ENCODE measurements at regions not wholly inside any gene's neighbourhood (a gene's known extent, or its start where the extent isn't known, plus 50 kb on each side); places are given as distances from the start of the nearest gene placed in this dataset.
A peak's percentile ranks its signal among the peaks of the same experiment; 100 is the strongest.

DNA sequence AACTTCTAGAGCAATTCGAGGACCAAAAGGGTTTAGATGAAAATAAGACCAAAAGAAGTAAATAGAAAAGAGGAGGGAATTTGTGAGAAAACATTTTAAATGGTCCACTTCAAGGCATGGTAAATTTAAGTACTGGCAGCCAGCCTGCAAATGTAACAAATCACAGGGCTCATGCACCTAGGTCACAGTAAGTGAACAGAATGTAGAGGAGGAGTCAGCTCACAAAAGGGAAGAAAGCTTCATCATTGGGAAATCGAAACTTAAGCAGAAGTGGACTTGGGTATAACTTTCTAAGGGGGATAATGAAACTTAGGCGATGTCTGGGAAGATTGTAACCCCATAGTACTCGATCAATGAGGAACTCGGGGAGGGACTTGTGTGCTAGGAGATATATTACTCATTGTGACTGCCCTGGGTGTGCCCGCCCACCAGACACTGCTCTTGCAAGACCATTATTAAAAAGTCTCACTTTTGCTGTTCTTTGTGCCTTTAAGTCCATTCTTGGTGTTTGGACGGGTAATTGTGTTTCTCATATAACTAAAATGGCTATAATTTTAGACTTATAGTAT lies 1053.6 kb upstream of the MIR17HG start:
- H3K4me1 Mint-ChIP-seq = peaks cover 2% of the 10 kb centered on the region; the same call in 1 of the 2 replicates
- no peak for DNase-seq (ENCODE audit: low spot score)
- H3K27me3 Mint-ChIP-seq (ENCODE audit: low read depth) = no peaks in the 10 kb centered on the region

DNA sequence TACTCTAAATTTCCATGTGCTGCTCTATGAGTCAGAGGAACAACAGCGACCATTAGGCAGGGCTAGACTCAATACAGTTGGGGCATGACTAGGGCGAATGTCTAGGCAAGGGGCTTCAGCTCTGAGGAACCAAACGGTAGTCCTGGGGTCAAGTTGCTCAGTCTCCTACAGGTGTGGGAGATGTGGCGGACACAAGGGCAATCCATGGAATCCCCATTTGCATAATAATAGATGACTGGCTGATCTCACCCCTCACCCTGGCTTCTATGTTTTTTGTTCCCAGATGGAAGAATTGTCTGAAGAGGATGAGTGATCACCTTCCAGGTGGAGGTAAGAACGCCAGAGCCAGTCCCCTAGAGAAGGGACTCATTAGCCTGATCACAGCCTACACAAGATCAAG lies 1048.2 kb upstream of the MIR17HG start:
- H3K36me3 Mint-ChIP-seq = no peaks in the 10 kb centered on the region
- H3K4me1 Mint-ChIP-seq = peaks cover 15% of the 10 kb centered on the region
- no peaks in the 10 kb centered on the region for H3K27me3 Mint-ChIP-seq (ENCODE audit: low read depth)
- H3K4me3 Mint-ChIP-seq = no peak overlapping the region
- POLR2A ChIA-PET = no interaction called here
- CTCF ChIA-PET = no interaction called here
- H3K27ac Mint-ChIP-seq = no peak overlapping the region
- DNase-seq (ENCODE audit: low spot score) = no peak
- peak; percentile 75 for ATAC-seq
- TF ChIP-seq, protein P1, sequence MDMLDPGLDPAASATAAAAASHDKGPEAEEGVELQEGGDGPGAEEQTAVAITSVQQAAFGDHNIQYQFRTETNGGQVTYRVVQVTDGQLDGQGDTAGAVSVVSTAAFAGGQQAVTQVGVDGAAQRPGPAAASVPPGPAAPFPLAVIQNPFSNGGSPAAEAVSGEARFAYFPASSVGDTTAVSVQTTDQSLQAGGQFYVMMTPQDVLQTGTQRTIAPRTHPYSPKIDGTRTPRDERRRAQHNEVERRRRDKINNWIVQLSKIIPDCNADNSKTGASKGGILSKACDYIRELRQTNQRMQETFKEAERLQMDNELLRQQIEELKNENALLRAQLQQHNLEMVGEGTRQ (CRISPR knock-in tag; IDR thresholded peaks at IDR 0.05) = no peak
- no peaks in the 10 kb centered on the region for H3K9me3 Mint-ChIP-seq

More for the DNA sequence above, 1053.6 kb upstream of the MIR17HG start:
- Mint-ChIP-seq H3K27ac (no peak overlapping the region), H3K4me3 (no peak overlapping the region), H3K9me3 (peaks cover 7% of the 10 kb centered on the region; the same call in 1 of the 2 replicates), H3K36me3 (no peaks in the 10 kb centered on the region)
- no peak for TF ChIP-seq CREM (CRISPR knock-in tag; IDR thresholded peaks at IDR 0.05)
- TF ChIP-seq, protein P2, sequence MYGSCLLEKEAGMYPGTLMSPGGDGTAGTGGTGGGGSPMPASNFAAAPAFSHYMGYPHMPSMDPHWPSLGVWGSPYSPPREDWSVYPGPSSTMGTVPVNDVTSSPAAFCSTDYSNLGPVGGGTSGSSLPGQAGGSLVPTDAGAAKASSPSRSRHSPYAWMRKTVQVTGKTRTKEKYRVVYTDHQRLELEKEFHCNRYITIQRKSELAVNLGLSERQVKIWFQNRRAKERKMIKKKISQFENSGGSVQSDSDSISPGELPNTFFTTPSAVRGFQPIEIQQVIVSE (CRISPR knock-in tag; IDR thresholded peaks at IDR 0.05; ENCODE audit: borderline replicate concordance) = no peak
- TF ChIP-seq, protein P3, sequence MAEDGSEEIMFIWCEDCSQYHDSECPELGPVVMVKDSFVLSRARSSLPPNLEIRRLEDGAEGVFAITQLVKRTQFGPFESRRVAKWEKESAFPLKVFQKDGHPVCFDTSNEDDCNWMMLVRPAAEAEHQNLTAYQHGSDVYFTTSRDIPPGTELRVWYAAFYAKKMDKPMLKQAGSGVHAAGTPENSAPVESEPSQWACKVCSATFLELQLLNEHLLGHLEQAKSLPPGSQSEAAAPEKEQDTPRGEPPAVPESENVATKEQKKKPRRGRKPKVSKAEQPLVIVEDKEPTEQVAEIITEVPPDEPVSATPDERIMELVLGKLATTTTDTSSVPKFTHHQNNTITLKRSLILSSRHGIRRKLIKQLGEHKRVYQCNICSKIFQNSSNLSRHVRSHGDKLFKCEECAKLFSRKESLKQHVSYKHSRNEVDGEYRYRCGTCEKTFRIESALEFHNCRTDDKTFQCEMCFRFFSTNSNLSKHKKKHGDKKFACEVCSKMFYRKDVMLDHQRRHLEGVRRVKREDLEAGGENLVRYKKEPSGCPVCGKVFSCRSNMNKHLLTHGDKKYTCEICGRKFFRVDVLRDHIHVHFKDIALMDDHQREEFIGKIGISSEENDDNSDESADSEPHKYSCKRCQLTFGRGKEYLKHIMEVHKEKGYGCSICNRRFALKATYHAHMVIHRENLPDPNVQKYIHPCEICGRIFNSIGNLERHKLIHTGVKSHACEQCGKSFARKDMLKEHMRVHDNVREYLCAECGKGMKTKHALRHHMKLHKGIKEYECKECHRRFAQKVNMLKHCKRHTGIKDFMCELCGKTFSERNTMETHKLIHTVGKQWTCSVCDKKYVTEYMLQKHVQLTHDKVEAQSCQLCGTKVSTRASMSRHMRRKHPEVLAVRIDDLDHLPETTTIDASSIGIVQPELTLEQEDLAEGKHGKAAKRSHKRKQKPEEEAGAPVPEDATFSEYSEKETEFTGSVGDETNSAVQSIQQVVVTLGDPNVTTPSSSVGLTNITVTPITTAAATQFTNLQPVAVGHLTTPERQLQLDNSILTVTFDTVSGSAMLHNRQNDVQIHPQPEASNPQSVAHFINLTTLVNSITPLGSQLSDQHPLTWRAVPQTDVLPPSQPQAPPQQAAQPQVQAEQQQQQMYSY (CRISPR knock-in tag; IDR thresholded peaks at IDR 0.05) = no peak
- TF ChIP-seq ZNF263 (CRISPR knock-in tag; IDR thresholded peaks at IDR 0.05; ENCODE audit: low read depth) = no peak
- no peak for TF ChIP-seq ZBTB21 (CRISPR knock-in tag; IDR thresholded peaks at IDR 0.05; ENCODE audit: borderline replicate concordance)
- TF ChIP-seq ZNF138 (CRISPR knock-in tag; conservative IDR thresholded peaks at IDR 0.05) = no peak
- TF ChIP-seq, protein P4, sequence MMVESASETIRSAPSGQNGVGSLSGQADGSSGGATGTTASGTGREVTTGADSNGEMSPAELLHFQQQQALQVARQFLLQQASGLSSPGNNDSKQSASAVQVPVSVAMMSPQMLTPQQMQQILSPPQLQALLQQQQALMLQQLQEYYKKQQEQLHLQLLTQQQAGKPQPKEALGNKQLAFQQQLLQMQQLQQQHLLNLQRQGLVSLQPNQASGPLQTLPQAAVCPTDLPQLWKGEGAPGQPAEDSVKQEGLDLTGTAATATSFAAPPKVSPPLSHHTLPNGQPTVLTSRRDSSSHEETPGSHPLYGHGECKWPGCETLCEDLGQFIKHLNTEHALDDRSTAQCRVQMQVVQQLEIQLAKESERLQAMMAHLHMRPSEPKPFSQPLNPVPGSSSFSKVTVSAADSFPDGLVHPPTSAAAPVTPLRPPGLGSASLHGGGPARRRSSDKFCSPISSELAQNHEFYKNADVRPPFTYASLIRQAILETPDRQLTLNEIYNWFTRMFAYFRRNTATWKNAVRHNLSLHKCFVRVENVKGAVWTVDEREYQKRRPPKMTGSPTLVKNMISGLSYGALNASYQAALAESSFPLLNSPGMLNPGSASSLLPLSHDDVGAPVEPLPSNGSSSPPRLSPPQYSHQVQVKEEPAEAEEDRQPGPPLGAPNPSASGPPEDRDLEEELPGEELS (CRISPR knock-in tag; IDR thresholded peaks at IDR 0.05) = no peak
- no peak for TF ChIP-seq ETV6 (CRISPR knock-in tag; IDR thresholded peaks at IDR 0.05)
- TF ChIP-seq RORB (CRISPR knock-in tag; IDR thresholded peaks at IDR 0.05) = no peak
- no peak for TF ChIP-seq NR1H2 (CRISPR knock-in tag; IDR thresholded peaks at IDR 0.05)
- no peak for TF ChIP-seq MYBL2 (CRISPR knock-in tag; IDR thresholded peaks at IDR 0.05)
- no peak for TF ChIP-seq NR2C2 (CRISPR knock-in tag; IDR thresholded peaks at IDR 0.05)
- no peak for TF ChIP-seq JAZF1 (CRISPR knock-in tag; IDR thresholded peaks at IDR 0.05)
- TF ChIP-seq TEAD4 (CRISPR knock-in tag; IDR thresholded peaks at IDR 0.05) = no peak
- TF ChIP-seq, protein P5, sequence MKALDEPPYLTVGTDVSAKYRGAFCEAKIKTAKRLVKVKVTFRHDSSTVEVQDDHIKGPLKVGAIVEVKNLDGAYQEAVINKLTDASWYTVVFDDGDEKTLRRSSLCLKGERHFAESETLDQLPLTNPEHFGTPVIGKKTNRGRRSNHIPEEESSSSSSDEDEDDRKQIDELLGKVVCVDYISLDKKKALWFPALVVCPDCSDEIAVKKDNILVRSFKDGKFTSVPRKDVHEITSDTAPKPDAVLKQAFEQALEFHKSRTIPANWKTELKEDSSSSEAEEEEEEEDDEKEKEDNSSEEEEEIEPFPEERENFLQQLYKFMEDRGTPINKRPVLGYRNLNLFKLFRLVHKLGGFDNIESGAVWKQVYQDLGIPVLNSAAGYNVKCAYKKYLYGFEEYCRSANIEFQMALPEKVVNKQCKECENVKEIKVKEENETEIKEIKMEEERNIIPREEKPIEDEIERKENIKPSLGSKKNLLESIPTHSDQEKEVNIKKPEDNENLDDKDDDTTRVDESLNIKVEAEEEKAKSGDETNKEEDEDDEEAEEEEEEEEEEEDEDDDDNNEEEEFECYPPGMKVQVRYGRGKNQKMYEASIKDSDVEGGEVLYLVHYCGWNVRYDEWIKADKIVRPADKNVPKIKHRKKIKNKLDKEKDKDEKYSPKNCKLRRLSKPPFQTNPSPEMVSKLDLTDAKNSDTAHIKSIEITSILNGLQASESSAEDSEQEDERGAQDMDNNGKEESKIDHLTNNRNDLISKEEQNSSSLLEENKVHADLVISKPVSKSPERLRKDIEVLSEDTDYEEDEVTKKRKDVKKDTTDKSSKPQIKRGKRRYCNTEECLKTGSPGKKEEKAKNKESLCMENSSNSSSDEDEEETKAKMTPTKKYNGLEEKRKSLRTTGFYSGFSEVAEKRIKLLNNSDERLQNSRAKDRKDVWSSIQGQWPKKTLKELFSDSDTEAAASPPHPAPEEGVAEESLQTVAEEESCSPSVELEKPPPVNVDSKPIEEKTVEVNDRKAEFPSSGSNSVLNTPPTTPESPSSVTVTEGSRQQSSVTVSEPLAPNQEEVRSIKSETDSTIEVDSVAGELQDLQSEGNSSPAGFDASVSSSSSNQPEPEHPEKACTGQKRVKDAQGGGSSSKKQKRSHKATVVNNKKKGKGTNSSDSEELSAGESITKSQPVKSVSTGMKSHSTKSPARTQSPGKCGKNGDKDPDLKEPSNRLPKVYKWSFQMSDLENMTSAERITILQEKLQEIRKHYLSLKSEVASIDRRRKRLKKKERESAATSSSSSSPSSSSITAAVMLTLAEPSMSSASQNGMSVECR (CRISPR knock-in tag; IDR thresholded peaks at IDR 0.05; ENCODE audit: borderline replicate concordance) = no peak
- ChIA-PET CTCF (no interaction called here), POLR2A (no interaction called here)
- ATAC-seq = no peak
